Hematopoietic multipotent progenitor cell treated with erythropoietin and hydrocortisone succinate and interleukin-3 and kit ligand, for 4 days (in vitro differentiated cells): ENCODE measurements at regions not wholly inside any gene's neighbourhood (a gene's known extent, or its start where the extent isn't known, plus 50 kb on each side); places are given as distances from the start of the nearest gene placed in this dataset.
"Not testable (repeated sequence)": the region's sequence is repeated elsewhere in the genome, so short reads cannot be mapped to it uniquely, and the experiment has no call there.

ENCODE experiments used
- DNase-seq: peaks from one replicate; pipeline ENCODE4 v3.0.0-alpha.2; 2015

- DNase-seq: peak; percentile 8
Measured at GRCh38 chr7:20083781-20084180, 133.4 kb downstream of the MACC1 start.

GRCh38 chr7:20079080-20079479 is 138.1 kb downstream of the MACC1 start:
- no peak for DNase-seq

- no peak for DNase-seq
Measured at GRCh38 chr7:20076835-20077234, 140.3 kb downstream of the MACC1 start.

GRCh38 chr7:20075992-20076820 is 141.0 kb downstream of the MACC1 start:
- DNase-seq: no peak

GRCh38 chr7:20075440-20075839 is 141.7 kb downstream of the MACC1 start:
- DNase-seq: no peak

- DNase-seq: not testable (repeated sequence)
Measured at GRCh38 chr7:20068004-20068403, 149.2 kb downstream of the MACC1 start.

GRCh38 chr7:20064974-20065862 is 152.0 kb downstream of the MACC1 start:
- DNase-seq: peak; percentile 55

GRCh38 chr7:20064181-20064970 is 152.8 kb downstream of the MACC1 start:
- DNase-seq: no peak

GRCh38 chr7:20063644-20064043 is 153.5 kb downstream of the MACC1 start:
- no peak for DNase-seq

GRCh38 chr7:20062932-20063331 is 154.3 kb downstream of the MACC1 start:
- DNase-seq: no peak

- DNase-seq: no peak
Measured at GRCh38 chr7:20053334-20054104, 163.7 kb downstream of the MACC1 start.

GRCh38 chr7:20050241-20050966 is 166.8 kb downstream of the MACC1 start:
- no peak for DNase-seq

GRCh38 chr7:20038676-20039075 is 178.5 kb downstream of the MACC1 start:
- DNase-seq: no peak

- DNase-seq: no peak
Measured at GRCh38 chr7:20035279-20035875, 181.8 kb downstream of the MACC1 start.

- no peak for DNase-seq
Measured at GRCh38 chr7:20033621-20034400, 183.4 kb downstream of the MACC1 start.

GRCh38 chr7:20032741-20033140 is 184.4 kb downstream of the MACC1 start:
- no peak for DNase-seq

GRCh38 chr7:20030915-20031362 is 186.2 kb downstream of the MACC1 start:
- DNase-seq: no peak

GRCh38 chr7:20030417-20030816 is 186.8 kb downstream of the MACC1 start:
- no peak for DNase-seq

- DNase-seq: no peak
Measured at GRCh38 chr7:20026762-20027161, 190.4 kb downstream of the MACC1 start.

- DNase-seq: peak; percentile 57
Measured at GRCh38 chr7:20021831-20022230, 195.4 kb downstream of the MACC1 start.
